A549 (cell line): ENCODE measurements at regions not wholly inside any gene's neighbourhood (a gene's known extent, or its start where the extent isn't known, plus 50 kb on each side); places are given as distances from the start of the nearest gene placed in this dataset.

Experiments
- CHD4 ChIP-seq: fragments of 200-600 bp; sonication (generic); IDR thresholded peaks from 2 replicates; pipeline ENCODE4 v1.6.1; 2016; ENCODE audit warnings: antibody characterized with exemption, mild to moderate bottlenecking, borderline replicate concordance
- CTCF ChIP-seq: fragments of >200 bp; sonication (Bioruptor Twin); formaldehyde crosslinking; IDR thresholded peaks from 3 replicates; pipeline ENCODE4 v1.5.1; 2016
- ELK1 ChIP-seq: fragments of 150-350 bp; IDR thresholded peaks from 2 replicates; pipeline ENCODE4 v1.6.1; 2014; ENCODE audit warnings: low read depth, mild to moderate bottlenecking, low read length
- EP300 ChIP-seq, 2 experiments: fragments of >200 bp; sonication (Bioruptor Twin); formaldehyde crosslinking; IDR thresholded peaks; 2 replicates in 1 of 2; 3 replicates in 1 of 2; pipeline ENCODE4 v1.6.1; 2016 to 2017
- GATA3 ChIP-seq: IDR thresholded peaks from 2 replicates; pipeline ENCODE4 v1.6.1; 2012; ENCODE audit warnings: borderline replicate concordance
- JUN ChIP-seq, 2 experiments: fragments of >200 bp; sonication (Bioruptor Twin); formaldehyde crosslinking; IDR thresholded peaks; 2 replicates in 1 of 2; 3 replicates in 1 of 2; pipeline ENCODE4 v1.6.1; 2016 to 2017
- KDM5A ChIP-seq: fragments of 200-600 bp; sonication (generic); IDR thresholded peaks from 2 replicates; pipeline ENCODE4 v1.6.1; 2016; ENCODE audit warnings: antibody characterized with exemption, mild to moderate bottlenecking
- RARB ChIP-seq: fragments of 250-450 bp; sonication (Bioruptor Pico); IDR thresholded peaks from 2 replicates; pipeline ENCODE4 v1.8.0; 2021; ENCODE audit warnings: mild to moderate bottlenecking, moderate library complexity
- TF ChIP-seq, protein P1 (sequence below): IDR thresholded peaks from 2 replicates; pipeline ENCODE4 v1.6.1; 2012

- no peak for TF ChIP-seq CTCF
- TF ChIP-seq JUN (IDR thresholded peaks at IDR 0.05): no peak
- no peak for TF ChIP-seq RARB (CRISPR knock-in tag)
- TF ChIP-seq, protein P1, sequence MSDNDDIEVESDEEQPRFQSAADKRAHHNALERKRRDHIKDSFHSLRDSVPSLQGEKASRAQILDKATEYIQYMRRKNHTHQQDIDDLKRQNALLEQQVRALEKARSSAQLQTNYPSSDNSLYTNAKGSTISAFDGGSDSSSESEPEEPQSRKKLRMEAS: no peak
- no peak for TF ChIP-seq GATA3
- TF ChIP-seq KDM5A: no peak
- TF ChIP-seq ELK1: no peak
- no peak for TF ChIP-seq EP300 (IDR thresholded peaks at IDR 0.05)
- no peak for TF ChIP-seq CHD4
Observed at GRCh38 chr2:42965196-42965595, 172.8 kb upstream of the HAAO start.
